ENCODE measurements at regions not wholly inside any gene's neighbourhood (a gene's known extent, or its start where the extent isn't known, plus 50 kb on each side); places are given as distances from the start of the nearest gene placed in this dataset.

DNA sequence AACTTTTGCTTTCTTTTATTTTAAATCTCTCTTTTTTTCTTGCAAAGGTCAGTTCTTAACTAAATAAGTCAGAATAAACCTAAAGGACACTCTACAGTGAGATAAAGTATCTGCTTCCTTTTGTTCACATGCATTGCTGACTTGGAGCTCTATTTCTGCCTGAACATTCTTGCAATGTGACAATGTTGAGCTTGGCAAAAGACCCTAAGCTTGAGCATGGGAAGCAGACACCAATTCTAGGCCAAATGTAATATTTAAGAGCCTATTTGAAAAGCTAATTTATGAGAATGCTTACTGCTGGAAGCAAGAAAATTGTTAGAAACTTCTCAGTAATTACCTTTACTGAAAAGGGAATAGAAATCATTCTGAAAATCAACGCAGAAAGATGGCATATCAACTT lies 556.2 kb downstream of the CBLN4 start:
- Histone ChIP-seq H3K4me3 (replicated peaks; ENCODE audit: low read depth, low read length) (no peak overlapping the region), H3K36me3 (ENCODE audit: control insufficient read depth, insufficient read depth, low read length) (no peaks in the 10 kb centered on the region), H3K27me3 (replicated peaks; ENCODE audit: control insufficient read depth, insufficient read depth, low read length) (no peaks in the 10 kb centered on the region)
- DNase-seq (ENCODE audit: extremely low read depth, insufficient read length), result no peak
- TF ChIP-seq, protein P1, sequence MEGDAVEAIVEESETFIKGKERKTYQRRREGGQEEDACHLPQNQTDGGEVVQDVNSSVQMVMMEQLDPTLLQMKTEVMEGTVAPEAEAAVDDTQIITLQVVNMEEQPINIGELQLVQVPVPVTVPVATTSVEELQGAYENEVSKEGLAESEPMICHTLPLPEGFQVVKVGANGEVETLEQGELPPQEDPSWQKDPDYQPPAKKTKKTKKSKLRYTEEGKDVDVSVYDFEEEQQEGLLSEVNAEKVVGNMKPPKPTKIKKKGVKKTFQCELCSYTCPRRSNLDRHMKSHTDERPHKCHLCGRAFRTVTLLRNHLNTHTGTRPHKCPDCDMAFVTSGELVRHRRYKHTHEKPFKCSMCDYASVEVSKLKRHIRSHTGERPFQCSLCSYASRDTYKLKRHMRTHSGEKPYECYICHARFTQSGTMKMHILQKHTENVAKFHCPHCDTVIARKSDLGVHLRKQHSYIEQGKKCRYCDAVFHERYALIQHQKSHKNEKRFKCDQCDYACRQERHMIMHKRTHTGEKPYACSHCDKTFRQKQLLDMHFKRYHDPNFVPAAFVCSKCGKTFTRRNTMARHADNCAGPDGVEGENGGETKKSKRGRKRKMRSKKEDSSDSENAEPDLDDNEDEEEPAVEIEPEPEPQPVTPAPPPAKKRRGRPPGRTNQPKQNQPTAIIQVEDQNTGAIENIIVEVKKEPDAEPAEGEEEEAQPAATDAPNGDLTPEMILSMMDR (IDR thresholded peaks at IDR 0.05; ENCODE audit: insufficient read depth, low read length, poor library complexity, severe bottlenecking), result no peak

DNA sequence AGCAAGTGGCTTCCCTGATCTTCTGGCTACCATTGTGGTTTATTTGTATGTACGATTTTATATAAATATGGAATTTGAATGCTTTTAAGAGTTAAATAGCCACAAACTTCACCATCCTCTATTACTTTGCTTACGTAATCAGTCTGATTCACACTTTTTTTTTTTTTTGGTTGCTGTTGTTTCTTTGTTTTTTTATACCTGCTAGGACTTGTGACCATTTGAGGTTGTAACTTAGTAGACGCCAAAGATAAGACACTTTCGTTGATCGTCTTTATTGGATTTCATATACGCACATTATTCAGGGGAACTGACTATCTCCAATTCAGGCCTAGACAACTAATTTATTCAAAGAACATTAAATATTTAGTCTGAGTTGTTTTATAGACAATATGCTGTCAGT lies 559.0 kb downstream of the CBLN4 start:
- no peak for DNase-seq (ENCODE audit: extremely low read depth, insufficient read length)

DNA sequence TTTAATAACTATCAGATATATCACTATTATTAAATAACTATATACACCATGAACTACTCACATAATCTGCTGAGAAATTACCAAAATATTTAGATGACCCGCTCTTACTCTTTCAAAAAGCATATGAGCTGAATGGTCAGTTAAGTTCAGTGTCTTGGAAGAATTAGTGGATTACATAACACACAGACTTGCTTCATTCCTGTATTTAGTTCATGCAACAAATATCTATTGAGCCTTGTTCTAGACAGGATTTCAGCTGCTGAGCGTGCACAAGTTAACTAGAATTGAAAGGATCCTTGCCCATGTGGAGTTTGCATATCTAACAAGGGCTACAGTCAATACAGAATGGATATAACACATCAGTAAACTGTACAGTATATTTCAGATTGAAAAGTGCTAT lies 566.2 kb downstream of the CBLN4 start:
- DNase-seq (ENCODE audit: extremely low read depth, insufficient read length), result no peak
- no peak overlapping the region for H3K4me3 ChIP-seq (replicated peaks; ENCODE audit: low read depth, low read length)
- TF ChIP-seq, protein P1 (IDR thresholded peaks at IDR 0.05; ENCODE audit: insufficient read depth, low read length, poor library complexity, severe bottlenecking), result no peak
- no peaks in the 10 kb centered on the region for H3K36me3 ChIP-seq (ENCODE audit: control insufficient read depth, insufficient read depth, low read length)
- H3K27me3 ChIP-seq (replicated peaks; ENCODE audit: control insufficient read depth, insufficient read depth, low read length), result no peaks in the 10 kb centered on the region

More for the DNA sequence above, 559.0 kb downstream of the CBLN4 start:
- Histone ChIP-seq H3K36me3 (ENCODE audit: control insufficient read depth, insufficient read depth, low read length) (no peaks in the 10 kb centered on the region), H3K27me3 (replicated peaks; ENCODE audit: control insufficient read depth, insufficient read depth, low read length) (no peaks in the 10 kb centered on the region), H3K4me3 (replicated peaks; ENCODE audit: low read depth, low read length) (no peak overlapping the region)
- TF ChIP-seq, protein P1 (IDR thresholded peaks at IDR 0.05; ENCODE audit: insufficient read depth, low read length, poor library complexity, severe bottlenecking), result no peak

DNA sequence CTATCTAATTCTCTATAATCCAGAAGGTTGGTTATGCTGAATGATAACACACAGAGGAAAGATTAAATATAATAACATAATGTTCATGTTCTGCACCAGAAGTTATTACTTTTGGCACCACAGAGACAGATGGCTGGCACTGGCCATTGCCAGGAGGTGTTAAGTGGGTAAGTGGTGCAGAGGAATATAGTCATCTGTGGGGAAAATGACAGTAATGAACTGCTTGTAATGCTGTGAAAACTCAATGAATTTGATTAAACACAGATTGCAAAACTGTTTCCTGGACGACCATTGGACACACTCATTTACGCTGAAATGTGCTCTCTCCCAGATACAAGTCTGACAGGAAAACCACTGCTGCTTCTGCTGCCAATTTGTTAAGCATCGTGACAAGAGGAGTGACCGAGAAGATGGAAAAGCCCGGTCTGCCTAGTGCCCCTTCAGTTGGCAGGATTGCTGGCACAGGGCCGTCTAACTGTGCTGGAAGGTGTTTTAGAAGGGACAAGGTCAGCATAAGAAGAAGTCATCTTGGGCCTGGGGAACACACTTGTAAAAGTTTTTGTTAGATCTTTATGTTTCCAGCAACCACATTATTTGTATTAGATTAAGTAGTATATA lies 567.4 kb downstream of the CBLN4 start:
- Histone ChIP-seq H3K4me3 (replicated peaks; ENCODE audit: low read depth, low read length) (no peak overlapping the region), H3K36me3 (ENCODE audit: control insufficient read depth, insufficient read depth, low read length) (no peaks in the 10 kb centered on the region), H3K27me3 (replicated peaks; ENCODE audit: control insufficient read depth, insufficient read depth, low read length) (no peaks in the 10 kb centered on the region)
- no peak for DNase-seq (ENCODE audit: extremely low read depth, insufficient read length)
- TF ChIP-seq, protein P1 (IDR thresholded peaks at IDR 0.05; ENCODE audit: insufficient read depth, low read length, poor library complexity, severe bottlenecking), result no peak

DNA sequence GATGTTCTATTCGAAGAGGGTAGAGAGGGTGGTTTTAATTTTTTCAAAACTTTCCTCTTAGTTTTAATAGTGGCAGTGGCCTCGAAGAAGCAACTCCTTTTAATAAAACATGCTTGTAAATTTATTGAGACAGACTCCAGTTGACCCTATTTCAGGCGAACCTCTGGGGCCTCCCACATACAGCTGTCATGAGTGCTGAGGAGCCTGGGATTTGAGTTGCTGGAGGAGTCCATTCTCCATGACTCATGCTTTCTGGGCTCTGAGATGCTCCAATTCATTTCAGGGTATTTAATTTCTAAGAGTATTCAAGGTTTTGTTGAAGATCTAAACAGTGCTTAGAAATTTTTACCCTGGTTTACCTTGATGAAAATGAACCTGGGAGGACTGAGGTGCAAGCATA lies 580.4 kb downstream of the CBLN4 start:
- H3K36me3 ChIP-seq (ENCODE audit: control insufficient read depth, insufficient read depth, low read length), result no peaks in the 10 kb centered on the region
- no peaks in the 10 kb centered on the region for H3K27me3 ChIP-seq (replicated peaks; ENCODE audit: control insufficient read depth, insufficient read depth, low read length)
- TF ChIP-seq, protein P1 (IDR thresholded peaks at IDR 0.05; ENCODE audit: insufficient read depth, low read length, poor library complexity, severe bottlenecking), result no peak
- no peak overlapping the region for H3K4me3 ChIP-seq (replicated peaks; ENCODE audit: low read depth, low read length)
- no peak for DNase-seq (ENCODE audit: extremely low read depth, insufficient read length)

DNA sequence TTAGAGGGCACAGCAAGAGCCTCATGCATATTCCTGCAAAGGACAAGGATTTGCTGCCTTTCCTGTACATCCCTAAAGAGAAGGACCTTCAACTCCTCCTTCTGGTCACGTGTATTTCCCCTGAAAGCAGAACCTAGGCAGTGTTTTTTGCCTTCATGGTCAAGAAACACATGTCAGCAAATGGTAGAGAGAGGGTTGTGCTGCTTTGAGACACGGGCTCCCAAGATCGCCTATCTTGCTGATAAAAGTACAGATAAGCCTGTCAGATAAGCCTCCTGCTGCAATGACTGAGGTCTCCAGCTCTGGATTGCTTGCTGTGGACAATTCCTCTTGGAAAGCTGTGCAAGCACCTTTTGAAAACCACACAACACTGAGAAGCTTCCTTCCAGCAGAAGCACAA lies 580.8 kb downstream of the CBLN4 start:
- TF ChIP-seq, protein P1 (IDR thresholded peaks at IDR 0.05; ENCODE audit: insufficient read depth, low read length, poor library complexity, severe bottlenecking), result no peak
- Histone ChIP-seq H3K4me3 (replicated peaks; ENCODE audit: low read depth, low read length) (no peak overlapping the region), H3K27me3 (replicated peaks; ENCODE audit: control insufficient read depth, insufficient read depth, low read length) (no peaks in the 10 kb centered on the region), H3K36me3 (ENCODE audit: control insufficient read depth, insufficient read depth, low read length) (no peaks in the 10 kb centered on the region)
- no peak for DNase-seq (ENCODE audit: extremely low read depth, insufficient read length)
